PC-3 (cell line): ENCODE measurements at regions not wholly inside any gene's neighbourhood (a gene's known extent, or its start where the extent isn't known, plus 50 kb on each side); places are given as distances from the start of the nearest gene placed in this dataset.
"Not testable (repeated sequence)": the region's sequence is repeated elsewhere in the genome, so short reads cannot be mapped to it uniquely, and the experiment has no call there.

ENCODE experiments used
- ATAC-seq: fragments of 200-7000 bp; cut with Tn5 transposase; 2 replicates; pipeline ENCODE4 v1.9.1; 2020; ENCODE audit warnings: mild to moderate bottlenecking, moderate library complexity
- BruUV-seq: library from RNA; stranded (reverse); fragments of 400-500 nt; replicated peaks from 2 replicates; lab custom pipeline; 2021; lab: Mats Ljungman, UMichigan
- CTCF ChIA-PET: fragments of 300-600 bp; sonication (Branson Sonifier 250); formaldehyde crosslinking; loops from one replicate; lab custom pipeline; 2022; ENCODE audit warnings: antibody characterized with exemption; lab: Charles Lee
- POLR2A ChIA-PET: fragments of 300-600 bp; sonication (Branson Sonifier 250); formaldehyde crosslinking; loops from one replicate; lab custom pipeline; 2022; ENCODE audit warnings: antibody characterized with exemption; ENCODE audit not compliant: unreplicated experiment; lab: Charles Lee
- DNase-seq: peaks from one replicate; pipeline ENCODE4 v3.0.0-alpha.2; 2015
- H2AFZ ChIP-seq: fragments of 300-600 bp; sonication (generic); 2 replicates; pipeline ENCODE4 v1.6.0; 2016; ENCODE audit warnings: antibody characterized with exemption, low read length
- H3F3A ChIP-seq: fragments of 300-600 bp; sonication (generic); one replicate; pipeline ENCODE4 v1.6.0; 2017; ENCODE audit warnings: antibody characterized with exemption, low read length, control low read depth, mild to moderate bottlenecking; ENCODE audit not compliant: unreplicated experiment
- H3K27ac ChIP-seq: fragments of 300-600 bp; sonication (generic); 2 replicates; pipeline ENCODE4 v1.5.1; 2016; ENCODE audit warnings: mild to moderate bottlenecking, low read length
- H3K27me3 ChIP-seq: fragments of 300-600 bp; sonication (generic); 2 replicates; pipeline ENCODE4 v1.6.1; 2016; ENCODE audit warnings: low read length, mixed read lengths
- H3K36me3 ChIP-seq: fragments of 300-600 bp; sonication (generic); 2 replicates; pipeline ENCODE4 v1.6.1; 2016; ENCODE audit warnings: low read depth, mixed run types, low read length, mixed read lengths
- H3K4me1 ChIP-seq: fragments of 300-600 bp; sonication (generic); 2 replicates; pipeline ENCODE4 v1.5.1; 2016; ENCODE audit warnings: low read length; ENCODE audit not compliant: insufficient read depth
- H3K4me2 ChIP-seq: fragments of 300-600 bp; sonication (generic); 2 replicates; pipeline ENCODE4 v1.6.0; 2016; ENCODE audit warnings: low read length
- H3K4me3 ChIP-seq: fragments of 300-600 bp; sonication (generic); 2 replicates; pipeline ENCODE4 v1.5.1; 2016; ENCODE audit warnings: mild to moderate bottlenecking, low read length, mixed read lengths
- H3K79me2 ChIP-seq: fragments of 300-600 bp; sonication (generic); 2 replicates; pipeline ENCODE4 v1.6.1; 2017; ENCODE audit warnings: low read length, mixed read lengths
- H3K9ac ChIP-seq: fragments of 300-600 bp; sonication (generic); 2 replicates; pipeline ENCODE4 v1.6.0; 2016; ENCODE audit warnings: mild to moderate bottlenecking, low read length
- H3K9me2 ChIP-seq: fragments of 300-600 bp; sonication (generic); replicated peaks from 2 replicates; pipeline ENCODE4 v1.6.1; 2016; ENCODE audit warnings: mixed run types, low read length, mixed read lengths
- H3K9me3 ChIP-seq: fragments of 300-600 bp; sonication (generic); 2 replicates; pipeline ENCODE4 v1.6.1; 2016; ENCODE audit warnings: low read length, mixed read lengths
- H4K20me1 ChIP-seq: fragments of 300-600 bp; sonication (generic); 2 replicates; pipeline ENCODE4 v1.6.1; 2016; ENCODE audit warnings: low read length, mixed read lengths
- EZH2 ChIP-seq: fragments of 300-600 bp; sonication (generic); IDR thresholded peaks from one replicate; pipeline ENCODE4 v1.6.1; 2017; ENCODE audit warnings: antibody characterized with exemption, mild to moderate bottlenecking, low read length; ENCODE audit not compliant: unreplicated experiment
- EZH2phosphoT487 ChIP-seq: fragments of 300-600 bp; sonication (generic); IDR thresholded peaks from 2 replicates; pipeline ENCODE4 v1.6.1; 2018; ENCODE audit warnings: mild to moderate bottlenecking, antibody characterized with exemption, low read length, borderline replicate concordance
- intact Hi-C: fragments of 100-400 bp; cut with micrococcal nuclease; formaldehyde crosslinking; loops from 2 replicates; pipeline ENCODE4 v1.9.0; 2023
- TF ChIP-seq, protein P1 (sequence below): fragments of 300-600 bp; sonication (generic); conservative IDR thresholded peaks from 2 replicates; pipeline ENCODE4 v1.5.1; 2017; ENCODE audit warnings: antibody characterized with exemption, low read depth, mild to moderate bottlenecking, low read length

DNA sequence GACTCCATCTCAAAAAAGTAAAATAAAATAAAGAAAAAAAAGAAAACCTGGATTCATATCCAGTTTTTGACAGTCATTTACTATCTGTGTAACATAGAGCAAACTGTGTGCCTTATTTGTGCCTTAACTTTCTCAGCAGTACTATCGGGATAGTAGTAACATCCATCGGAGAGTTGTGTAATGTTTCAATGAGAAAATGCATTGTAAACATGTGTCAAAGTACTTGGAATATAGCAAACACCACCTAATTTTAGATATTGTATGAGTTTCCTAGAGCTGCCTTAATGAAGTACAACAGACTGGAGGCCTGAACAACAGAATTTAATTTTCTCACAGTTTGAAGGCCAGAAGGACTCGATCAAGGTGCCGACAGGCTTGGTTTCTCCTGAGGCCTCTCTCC is 81.3 kb upstream of the CDC42EP3 start:
- no peaks in the 10 kb centered on the region for H3K4me1 ChIP-seq
- H3F3A ChIP-seq, result no peaks in the 10 kb centered on the region
- no peaks in the 10 kb centered on the region for H3K79me2 ChIP-seq
- no peak overlapping the region for H2AFZ ChIP-seq
- H3K9ac ChIP-seq, result no peak overlapping the region
- H3K4me2 ChIP-seq, result no peak overlapping the region
- no peaks in the 10 kb centered on the region for H3K36me3 ChIP-seq
- intact Hi-C loops, result no loop called here
- ATAC-seq (no peak), DNase-seq (no peak)
- no peak overlapping the region for H3K27ac ChIP-seq
- no TSS peak for BruUV-seq
- H3K27me3 ChIP-seq, result no peaks in the 10 kb centered on the region
- H3K4me3 ChIP-seq, result no peak overlapping the region
- H3K9me2 ChIP-seq, result no peaks in the 10 kb centered on the region
- POLR2A ChIA-PET, result no interaction called here
- no peaks in the 10 kb centered on the region for H4K20me1 ChIP-seq
- H3K9me3 ChIP-seq, result no peaks in the 10 kb centered on the region
- TF ChIP-seq, protein P1, sequence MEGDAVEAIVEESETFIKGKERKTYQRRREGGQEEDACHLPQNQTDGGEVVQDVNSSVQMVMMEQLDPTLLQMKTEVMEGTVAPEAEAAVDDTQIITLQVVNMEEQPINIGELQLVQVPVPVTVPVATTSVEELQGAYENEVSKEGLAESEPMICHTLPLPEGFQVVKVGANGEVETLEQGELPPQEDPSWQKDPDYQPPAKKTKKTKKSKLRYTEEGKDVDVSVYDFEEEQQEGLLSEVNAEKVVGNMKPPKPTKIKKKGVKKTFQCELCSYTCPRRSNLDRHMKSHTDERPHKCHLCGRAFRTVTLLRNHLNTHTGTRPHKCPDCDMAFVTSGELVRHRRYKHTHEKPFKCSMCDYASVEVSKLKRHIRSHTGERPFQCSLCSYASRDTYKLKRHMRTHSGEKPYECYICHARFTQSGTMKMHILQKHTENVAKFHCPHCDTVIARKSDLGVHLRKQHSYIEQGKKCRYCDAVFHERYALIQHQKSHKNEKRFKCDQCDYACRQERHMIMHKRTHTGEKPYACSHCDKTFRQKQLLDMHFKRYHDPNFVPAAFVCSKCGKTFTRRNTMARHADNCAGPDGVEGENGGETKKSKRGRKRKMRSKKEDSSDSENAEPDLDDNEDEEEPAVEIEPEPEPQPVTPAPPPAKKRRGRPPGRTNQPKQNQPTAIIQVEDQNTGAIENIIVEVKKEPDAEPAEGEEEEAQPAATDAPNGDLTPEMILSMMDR, result no peak
- TF ChIP-seq EZH2phosphoT487 (no peak), EZH2 (no peak)
- CTCF ChIA-PET, result no interaction called here

DNA sequence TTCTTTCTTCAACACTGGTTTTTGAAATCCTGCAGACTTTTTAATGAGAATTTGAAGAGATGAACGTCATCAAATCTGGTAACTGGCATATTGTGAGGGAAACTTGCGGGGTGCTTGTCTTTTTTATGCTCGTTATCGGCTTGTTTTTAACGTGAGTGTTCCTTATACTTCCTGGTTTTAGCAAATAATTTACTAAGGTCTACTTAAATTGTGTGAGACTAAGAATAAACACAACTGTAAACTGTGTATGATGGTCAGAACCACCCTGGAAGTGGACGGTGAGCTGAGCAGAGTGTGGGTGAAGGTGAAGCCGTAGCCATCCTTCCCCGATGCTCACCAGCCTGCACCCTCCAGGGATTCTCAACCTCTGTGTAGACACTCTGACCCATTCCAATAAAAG is 82.3 kb upstream of the CDC42EP3 start:
- no peak for ATAC-seq
- no TSS peak for BruUV-seq

DNA sequence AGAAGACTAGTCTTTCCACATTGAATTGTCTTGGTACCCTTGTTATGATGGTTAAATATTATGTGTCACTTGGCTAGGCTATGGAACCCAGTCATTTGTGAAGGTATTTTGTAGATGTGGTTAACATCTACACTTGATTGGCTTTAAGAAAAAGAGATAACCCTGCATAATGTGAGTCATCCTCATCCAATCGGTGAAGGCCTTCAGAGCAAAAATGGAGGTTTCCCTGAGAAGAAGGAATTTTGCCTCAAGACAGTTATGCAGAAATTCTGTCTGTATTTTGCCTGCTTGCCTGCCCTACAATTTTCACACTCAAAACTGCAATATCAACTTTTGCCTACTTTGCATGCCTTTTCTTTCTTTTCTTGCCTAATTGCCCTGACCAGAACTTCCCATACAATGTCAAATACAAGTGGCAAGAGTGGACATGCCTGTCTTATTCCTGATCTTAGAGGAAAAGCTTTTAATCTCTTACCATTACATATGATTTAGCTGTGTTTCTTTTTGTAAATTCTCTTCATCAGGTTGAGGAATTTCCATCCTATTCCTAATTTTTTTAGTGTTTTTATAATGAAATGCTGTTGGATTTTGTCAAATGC is 84.6 kb upstream of the CDC42EP3 start:
- H3K9ac ChIP-seq, ATAC-seq, BruUV-seq, H3K4me2 ChIP-seq, H3K9me3 ChIP-seq, H4K20me1 ChIP-seq, intact Hi-C loops, H3F3A ChIP-seq, CTCF ChIA-PET, H3K9me2 ChIP-seq, DNase-seq, H3K79me2 ChIP-seq, H2AFZ ChIP-seq, H3K27ac ChIP-seq, H3K36me3 ChIP-seq, H3K27me3 ChIP-seq, H3K4me3 ChIP-seq, H3K4me1 ChIP-seq: not testable (repeated sequence)
- POLR2A ChIA-PET, result interaction anchor here (0.6 kb wide), 1 partner anchor 640 kb away, joined by 3 read pairs; no protein-coding TSS in a partner anchor

More for the DNA sequence above, 82.3 kb upstream of the CDC42EP3 start:
- Histone ChIP-seq H3K9me3 (no peaks in the 10 kb centered on the region), H3F3A (no peaks in the 10 kb centered on the region), H3K9ac (no peak overlapping the region), H3K79me2 (no peaks in the 10 kb centered on the region), H3K4me1 (no peaks in the 10 kb centered on the region), H3K27me3 (no peaks in the 10 kb centered on the region), H3K4me2 (no peak overlapping the region), H3K27ac (no peak overlapping the region), H3K36me3 (no peaks in the 10 kb centered on the region), H4K20me1 (no peaks in the 10 kb centered on the region), H3K4me3 (no peak overlapping the region), H2AFZ (no peak overlapping the region), H3K9me2 (no peaks in the 10 kb centered on the region)
- TF ChIP-seq, protein P1, result no peak
- no peak for TF ChIP-seq EZH2
- no peak for TF ChIP-seq EZH2phosphoT487
- DNase-seq, result no peak
- ChIA-PET CTCF (no interaction called here), POLR2A (no interaction called here)
- intact Hi-C loops, result no loop called here

DNA sequence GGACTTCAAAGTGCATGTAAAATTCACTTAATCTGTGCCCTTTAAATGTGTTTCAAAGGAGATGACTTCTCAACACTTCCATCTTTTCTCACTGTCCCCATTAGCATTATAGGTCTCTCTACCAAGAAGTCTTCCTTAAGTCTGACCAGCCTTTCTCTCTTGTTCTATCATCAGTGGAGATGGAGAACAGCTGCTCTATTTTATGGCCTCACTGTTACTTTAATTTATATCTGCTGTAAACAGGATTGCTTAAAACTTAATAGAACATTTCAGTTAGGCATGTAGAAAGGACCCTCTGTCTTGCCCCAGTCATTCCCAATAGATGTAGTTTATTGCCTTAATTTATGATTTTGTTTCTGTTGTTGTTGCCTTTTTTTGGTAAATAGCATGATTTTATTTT is 86.0 kb upstream of the CDC42EP3 start:
- BruUV-seq, ATAC-seq, POLR2A ChIA-PET, H3K27me3 ChIP-seq, H3F3A ChIP-seq, CTCF ChIA-PET, H3K27ac ChIP-seq, H3K9ac ChIP-seq, H3K9me3 ChIP-seq, intact Hi-C loops, H2AFZ ChIP-seq, H3K36me3 ChIP-seq, H4K20me1 ChIP-seq, H3K79me2 ChIP-seq, H3K4me3 ChIP-seq, H3K4me1 ChIP-seq, H3K4me2 ChIP-seq, DNase-seq, H3K9me2 ChIP-seq: not testable (repeated sequence)

DNA sequence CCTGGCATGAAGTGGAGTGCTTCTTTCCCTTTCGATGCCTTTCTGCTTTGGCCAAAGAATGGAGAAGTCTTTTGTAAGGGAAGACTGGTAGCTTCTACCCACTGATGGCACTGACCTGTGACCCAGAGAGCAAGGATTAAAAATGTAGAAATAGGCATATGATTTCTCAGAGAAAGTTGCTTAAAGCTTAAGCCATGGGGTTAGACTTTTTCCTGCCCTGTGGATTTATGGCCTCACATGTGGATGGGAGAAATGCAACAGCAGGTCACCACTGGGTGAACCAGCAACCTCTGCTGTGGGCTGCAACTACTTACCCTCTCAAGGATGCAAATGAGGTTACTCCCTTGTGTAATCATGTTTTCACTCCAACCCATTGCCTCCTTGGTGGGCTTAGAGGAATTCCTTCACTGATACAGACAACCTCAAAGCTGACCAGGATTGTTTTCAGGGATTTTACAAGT is 86.7 kb upstream of the CDC42EP3 start:
- H3K36me3 ChIP-seq, H4K20me1 ChIP-seq, intact Hi-C loops, H3K79me2 ChIP-seq, POLR2A ChIA-PET, H3K9me3 ChIP-seq, H2AFZ ChIP-seq, H3K9ac ChIP-seq, H3K27ac ChIP-seq, H3F3A ChIP-seq, BruUV-seq, DNase-seq, ATAC-seq, H3K27me3 ChIP-seq, H3K4me2 ChIP-seq, H3K9me2 ChIP-seq, H3K4me1 ChIP-seq, CTCF ChIA-PET, H3K4me3 ChIP-seq: not testable (repeated sequence)
